ENCODE measurements at regions not wholly inside any gene's neighbourhood (a gene's known extent, or its start where the extent isn't known, plus 50 kb on each side); places are given as distances from the start of the nearest gene placed in this dataset.
A peak's percentile ranks its signal among the peaks of the same experiment; 100 is the strongest.

DNA sequence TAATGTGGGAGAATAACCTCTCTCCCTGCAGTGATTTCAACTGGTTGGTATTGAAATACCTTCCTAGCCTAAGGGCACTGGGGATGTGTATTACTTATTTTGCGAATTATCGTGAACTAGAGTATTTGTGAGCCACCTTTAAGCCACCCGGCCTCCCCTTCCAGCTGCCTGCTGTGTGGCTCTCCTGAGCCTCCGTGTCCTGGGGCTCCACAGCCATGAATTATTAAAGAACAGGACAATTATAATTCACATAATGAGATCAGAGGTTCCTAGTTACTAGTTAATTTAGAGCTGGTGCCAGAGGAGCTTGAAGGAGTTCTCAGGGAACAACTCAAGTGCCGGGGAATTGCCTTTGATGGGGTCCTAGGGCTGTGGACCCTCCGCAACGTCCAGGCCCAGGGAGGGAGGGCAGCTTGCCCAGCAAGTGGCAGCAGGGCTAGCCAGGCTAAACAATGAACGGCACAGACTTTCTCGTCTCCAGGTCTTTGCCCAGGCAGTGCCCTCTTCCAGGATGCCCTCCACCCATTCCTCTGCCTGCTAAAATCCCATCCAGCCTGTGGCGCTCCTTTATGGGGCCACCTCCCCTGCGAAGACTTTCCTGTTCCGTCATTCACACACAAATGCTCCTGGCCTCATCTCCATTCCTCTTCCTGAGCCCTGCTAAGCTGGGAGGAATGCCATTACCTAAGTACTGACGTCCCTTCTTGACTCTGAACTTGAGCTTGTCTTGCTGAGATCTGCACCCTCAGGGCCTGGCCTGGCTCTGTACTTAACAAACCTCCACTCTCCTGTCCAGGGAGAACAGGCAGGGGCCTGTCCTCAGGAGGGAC, 91.5 kb downstream of the RTL6 start:
- ATAC-seq: no peak
- no peaks in the 10 kb centered on the region for H3K36me3 ChIP-seq
- no peak overlapping the region for H3K27ac ChIP-seq
- H3K9me3 ChIP-seq: no peaks in the 10 kb centered on the region
- H3K4me3 ChIP-seq: no peak overlapping the region
- H3K27me3 ChIP-seq: no peaks in the 10 kb centered on the region
- H3K4me1 ChIP-seq: no peaks in the 10 kb centered on the region
- intact Hi-C loops (cut with DNase I): no loop called here
- DNase-seq: peak; percentile 44
- TF ChIP-seq, protein P1, sequence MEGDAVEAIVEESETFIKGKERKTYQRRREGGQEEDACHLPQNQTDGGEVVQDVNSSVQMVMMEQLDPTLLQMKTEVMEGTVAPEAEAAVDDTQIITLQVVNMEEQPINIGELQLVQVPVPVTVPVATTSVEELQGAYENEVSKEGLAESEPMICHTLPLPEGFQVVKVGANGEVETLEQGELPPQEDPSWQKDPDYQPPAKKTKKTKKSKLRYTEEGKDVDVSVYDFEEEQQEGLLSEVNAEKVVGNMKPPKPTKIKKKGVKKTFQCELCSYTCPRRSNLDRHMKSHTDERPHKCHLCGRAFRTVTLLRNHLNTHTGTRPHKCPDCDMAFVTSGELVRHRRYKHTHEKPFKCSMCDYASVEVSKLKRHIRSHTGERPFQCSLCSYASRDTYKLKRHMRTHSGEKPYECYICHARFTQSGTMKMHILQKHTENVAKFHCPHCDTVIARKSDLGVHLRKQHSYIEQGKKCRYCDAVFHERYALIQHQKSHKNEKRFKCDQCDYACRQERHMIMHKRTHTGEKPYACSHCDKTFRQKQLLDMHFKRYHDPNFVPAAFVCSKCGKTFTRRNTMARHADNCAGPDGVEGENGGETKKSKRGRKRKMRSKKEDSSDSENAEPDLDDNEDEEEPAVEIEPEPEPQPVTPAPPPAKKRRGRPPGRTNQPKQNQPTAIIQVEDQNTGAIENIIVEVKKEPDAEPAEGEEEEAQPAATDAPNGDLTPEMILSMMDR (IDR thresholded peaks at IDR 0.05): no peak

DNA sequence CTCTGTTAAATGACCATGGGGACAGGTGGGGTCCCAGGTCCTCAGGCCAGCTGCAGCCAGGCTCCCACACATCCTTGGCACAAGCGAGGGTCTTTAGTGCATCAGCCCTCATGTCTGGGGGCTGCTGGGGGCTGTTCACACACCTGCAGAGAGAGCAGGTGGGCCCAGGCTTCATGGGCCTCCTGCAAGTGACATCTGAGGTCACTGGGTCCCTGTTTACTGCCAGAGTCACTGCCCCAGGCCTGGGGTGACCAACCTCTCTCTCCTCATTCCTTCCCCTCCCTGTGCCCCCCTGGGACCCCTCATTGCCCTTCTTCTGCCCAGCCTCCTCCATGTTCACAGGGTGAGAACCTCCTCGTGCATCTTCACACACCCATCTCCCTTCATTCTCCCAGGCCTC, 92.4 kb downstream of the RTL6 start:
- TF ChIP-seq, protein P1 (IDR thresholded peaks at IDR 0.05): no peak
- Histone ChIP-seq H3K36me3 (no peaks in the 10 kb centered on the region), H3K4me1 (no peaks in the 10 kb centered on the region), H3K9me3 (no peaks in the 10 kb centered on the region), H3K27ac (no peak overlapping the region), H3K4me3 (no peak overlapping the region), H3K27me3 (no peaks in the 10 kb centered on the region)
- DNase-seq (peak; percentile 22), ATAC-seq (no peak)
- intact Hi-C loops (cut with DNase I): no loop called here

DNA sequence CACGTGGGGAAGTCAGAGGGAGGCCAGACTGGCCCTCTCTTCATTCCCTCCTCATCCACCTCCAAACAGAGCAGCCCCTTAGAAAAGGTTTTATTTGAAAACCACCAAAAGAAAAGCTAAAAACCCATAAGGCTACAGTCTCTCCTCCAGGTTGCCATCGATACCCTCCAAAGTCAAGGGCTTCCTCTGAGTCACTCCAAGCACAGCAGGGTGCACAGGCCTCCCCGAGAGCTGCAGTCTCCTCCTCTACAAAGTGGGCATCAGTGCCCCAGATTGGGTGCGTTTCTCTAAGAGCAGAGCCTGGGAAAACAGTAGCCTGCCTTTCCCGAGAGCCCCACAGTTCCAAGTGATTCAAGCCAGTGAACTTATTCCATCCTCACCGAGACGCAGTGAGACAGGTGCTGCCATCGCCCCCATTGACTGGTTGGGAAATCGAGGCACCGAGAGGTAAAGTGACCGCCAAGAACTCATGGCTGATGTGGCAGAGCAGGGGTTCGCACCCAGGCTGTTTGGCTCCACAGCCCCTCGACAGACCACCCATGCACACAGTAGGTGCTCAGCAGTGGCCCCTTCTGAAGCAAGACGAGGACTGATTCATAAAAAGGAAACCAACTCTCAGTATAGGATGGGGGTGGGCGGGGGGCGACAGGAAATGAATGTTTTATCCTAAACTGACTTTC, 91.7 kb upstream of the SHISAL1 start:
- no peak overlapping the region for H3K4me3 ChIP-seq
- H3K36me3 ChIP-seq: no peaks in the 10 kb centered on the region
- H3K4me1 ChIP-seq: no peaks in the 10 kb centered on the region
- intact Hi-C loops (cut with DNase I): no loop called here
- TF ChIP-seq, protein P1 (IDR thresholded peaks at IDR 0.05): no peak
- H3K9me3 ChIP-seq: no peaks in the 10 kb centered on the region
- peak; percentile 30 for DNase-seq
- H3K27ac ChIP-seq: no peak overlapping the region
- no peaks in the 10 kb centered on the region for H3K27me3 ChIP-seq
- ATAC-seq: no peak

DNA sequence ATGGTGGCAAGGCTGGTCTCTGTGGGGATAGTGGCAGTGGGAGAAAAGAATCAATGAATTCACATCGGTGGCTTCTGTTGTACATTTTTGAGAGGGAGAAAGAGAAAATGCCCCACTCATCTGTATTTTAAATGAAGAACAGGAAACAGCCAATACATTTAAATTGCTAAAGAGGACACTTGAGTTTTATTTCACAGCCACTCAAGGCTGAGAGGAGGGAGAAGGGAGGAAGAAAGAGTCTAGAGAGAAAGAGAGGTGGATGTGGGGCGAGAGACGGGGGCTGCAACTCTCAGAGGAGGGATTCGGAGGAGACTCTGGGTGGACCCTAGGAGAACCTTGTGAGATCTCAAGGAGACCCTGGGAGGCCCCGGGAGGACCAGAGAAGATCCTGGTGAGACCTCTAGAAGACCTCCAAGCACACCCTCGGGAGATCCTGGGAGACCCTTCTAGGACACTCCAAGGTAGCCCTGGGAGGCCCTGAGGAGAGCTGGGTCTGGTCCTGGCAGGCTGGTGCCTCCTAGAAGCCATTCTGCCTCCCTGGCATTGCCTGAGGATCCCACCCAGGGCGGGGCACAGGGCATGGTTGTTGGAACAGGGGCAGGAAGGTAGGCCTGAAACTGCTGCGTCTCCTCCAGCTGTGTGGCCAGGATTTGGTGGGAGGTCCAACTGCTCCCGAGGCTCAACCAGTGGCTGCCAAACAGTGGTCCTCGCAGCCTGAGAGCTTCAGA, 91.0 kb upstream of the SHISAL1 start:
- H3K27ac ChIP-seq: no peak overlapping the region
- no peaks in the 10 kb centered on the region for H3K9me3 ChIP-seq
- no peak for ATAC-seq
- H3K4me3 ChIP-seq: no peak overlapping the region
- intact Hi-C loops (cut with DNase I): no loop called here
- H3K27me3 ChIP-seq: no peaks in the 10 kb centered on the region
- TF ChIP-seq, protein P1 (IDR thresholded peaks at IDR 0.05): no peak
- H3K4me1 ChIP-seq: no peaks in the 10 kb centered on the region
- peak; percentile 51 for DNase-seq
- H3K36me3 ChIP-seq: no peaks in the 10 kb centered on the region

DNA sequence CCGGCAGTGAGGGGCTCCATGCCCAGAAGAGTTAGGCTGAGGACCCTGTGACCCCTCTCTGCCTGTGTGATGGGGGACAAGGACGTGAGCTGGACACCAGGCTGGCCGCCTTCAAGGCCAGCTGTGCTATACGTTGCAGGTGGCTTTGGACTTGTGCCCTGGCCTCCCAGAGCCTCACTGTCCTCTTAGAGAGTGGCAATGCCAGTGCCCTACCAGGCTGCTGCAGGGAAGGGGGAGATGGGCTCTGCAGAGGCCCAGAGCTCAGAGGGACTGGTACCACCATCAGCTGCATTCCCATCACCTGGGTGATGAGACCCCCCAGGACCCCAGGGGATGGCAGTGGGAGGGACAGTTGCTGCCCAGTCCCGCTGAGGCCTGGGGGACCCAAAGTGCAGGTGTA, 90.4 kb upstream of the SHISAL1 start:
- Histone ChIP-seq H3K27me3 (no peaks in the 10 kb centered on the region), H3K4me3 (no peak overlapping the region), H3K4me1 (no peaks in the 10 kb centered on the region), H3K27ac (no peak overlapping the region), H3K36me3 (no peaks in the 10 kb centered on the region), H3K9me3 (no peaks in the 10 kb centered on the region)
- intact Hi-C loops (cut with DNase I): no loop called here
- TF ChIP-seq, protein P1 (IDR thresholded peaks at IDR 0.05): no peak
- DNase-seq (peak; percentile 54), ATAC-seq (no peak)
